HG03025 (cell line): ENCODE measurements at regions not wholly inside any gene's neighbourhood (a gene's known extent, or its start where the extent isn't known, plus 50 kb on each side); places are given as distances from the start of the nearest gene placed in this dataset.
A peak's percentile ranks its signal among the peaks of the same experiment; 100 is the strongest.
"Not testable (repeated sequence)": the region's sequence is repeated elsewhere in the genome, so short reads cannot be mapped to it uniquely, and the experiment has no call there.

Experiments
- ATAC-seq: cut with Tn5 transposase; IDR thresholded peaks from one replicate; pipeline ENCODE4 v1.9.1; 2021; ENCODE audit warnings: mild to moderate bottlenecking, moderate library complexity; ENCODE audit not compliant: unreplicated experiment, low FRiP score

DNA sequence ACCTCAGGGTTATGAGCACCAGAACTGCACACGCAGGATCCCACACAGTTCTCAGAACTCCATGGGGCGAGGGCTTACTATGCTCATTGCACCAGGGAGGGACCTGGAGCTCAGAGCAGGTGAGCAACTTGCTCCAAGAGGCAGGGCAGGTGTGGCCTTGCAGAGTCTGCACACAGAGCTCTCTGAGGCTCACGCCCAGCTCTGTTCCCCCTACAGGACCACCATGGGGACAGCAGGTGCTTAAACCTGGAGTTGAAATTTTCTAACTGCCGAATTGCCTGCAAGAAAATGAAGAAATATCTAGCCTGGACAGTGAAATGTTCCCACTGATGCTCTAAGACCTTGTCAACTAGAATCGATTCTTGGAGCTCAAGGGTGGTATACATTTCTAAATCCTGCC is 49.9 kb upstream of the MSMB start:
- not testable (repeated sequence) for ATAC-seq

DNA sequence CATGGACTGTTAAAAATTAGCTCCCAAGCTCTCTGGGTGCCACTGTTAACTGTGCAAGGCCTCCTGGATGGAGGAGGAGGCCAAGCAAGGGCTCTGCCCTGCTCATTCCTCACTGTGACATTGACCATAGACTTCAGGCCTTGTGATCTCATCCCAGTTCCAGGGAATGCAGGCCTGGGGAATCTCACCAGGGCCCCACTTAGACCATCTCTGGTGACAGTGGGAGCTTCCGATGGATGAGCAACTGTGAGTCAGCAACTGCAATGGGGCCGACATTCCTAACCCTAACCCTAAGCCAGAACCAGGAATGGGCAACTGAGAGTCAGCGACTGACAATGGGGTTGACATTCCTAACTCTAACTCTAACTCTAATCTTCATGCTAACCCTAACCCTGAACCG is 50.4 kb upstream of the MSMB start:
- ATAC-seq, result no peak

DNA sequence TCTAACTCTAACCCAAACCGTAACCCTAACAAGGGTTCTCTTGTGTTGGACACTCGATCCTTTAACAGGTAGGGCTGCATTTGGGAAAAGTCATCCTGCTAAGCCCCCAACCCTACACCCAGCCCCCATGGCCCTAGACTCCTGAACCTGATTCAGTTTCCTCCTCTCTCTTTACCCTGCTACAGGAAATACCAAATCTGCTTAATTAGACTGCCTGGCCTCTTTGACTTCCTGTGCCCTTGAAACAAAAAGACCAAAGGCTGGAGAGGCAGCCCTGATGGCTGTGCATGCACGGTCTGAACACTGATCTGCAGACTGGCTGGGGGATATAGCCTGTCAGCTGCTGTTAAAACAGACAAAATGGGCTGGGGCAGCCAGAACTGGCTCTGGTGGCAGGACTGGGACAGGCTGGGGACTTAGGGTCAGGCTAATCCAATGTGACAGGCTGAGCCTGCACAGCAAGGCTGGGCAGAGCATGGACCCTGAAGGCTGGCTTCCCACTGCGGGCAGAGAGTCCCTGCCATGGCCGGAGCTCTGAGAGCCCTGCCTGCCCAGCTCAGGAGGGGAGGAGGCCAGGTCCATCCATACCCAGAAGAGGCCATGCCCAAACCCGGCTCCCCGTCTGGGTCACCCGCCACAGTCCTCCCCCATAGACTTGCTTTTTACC is 51.0 kb upstream of the MSMB start:
- no peak for ATAC-seq

DNA sequence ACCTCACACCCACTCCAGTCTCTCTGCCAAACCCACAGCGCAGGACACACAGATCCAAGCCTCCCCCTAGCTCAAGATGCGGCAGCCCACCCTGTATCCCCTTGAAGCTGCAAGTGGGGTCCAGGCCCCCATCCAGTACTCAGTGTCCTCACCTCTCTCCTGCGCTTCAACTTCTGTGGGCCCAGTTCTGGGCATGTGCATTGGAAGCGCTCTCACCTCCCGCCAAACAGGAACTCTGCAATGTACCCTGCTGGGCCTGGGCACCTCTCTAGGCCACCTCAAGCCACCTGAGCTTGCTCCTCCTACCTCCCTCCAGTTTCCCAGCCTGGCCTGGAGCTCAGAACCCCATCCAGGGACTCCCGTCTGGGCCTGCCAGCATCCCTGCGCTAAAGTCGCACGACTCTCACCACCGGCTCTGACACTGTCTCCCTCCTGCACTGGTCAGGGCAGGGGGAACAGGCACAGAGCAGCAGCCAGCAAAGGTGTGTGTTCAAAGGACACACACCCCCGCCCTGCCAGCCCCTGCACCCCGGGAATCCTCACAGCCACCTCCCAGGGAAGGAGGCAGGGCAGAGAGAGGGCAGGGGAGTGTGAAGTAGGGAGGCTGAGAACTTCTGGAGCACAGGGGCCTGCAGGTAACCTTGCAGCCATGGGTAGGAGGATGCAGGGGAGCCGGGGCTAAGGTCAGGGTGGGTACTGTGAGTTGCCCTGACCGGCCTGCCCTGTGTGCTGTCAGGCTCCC is 51.7 kb upstream of the MSMB start:
- ATAC-seq, result no peak

DNA sequence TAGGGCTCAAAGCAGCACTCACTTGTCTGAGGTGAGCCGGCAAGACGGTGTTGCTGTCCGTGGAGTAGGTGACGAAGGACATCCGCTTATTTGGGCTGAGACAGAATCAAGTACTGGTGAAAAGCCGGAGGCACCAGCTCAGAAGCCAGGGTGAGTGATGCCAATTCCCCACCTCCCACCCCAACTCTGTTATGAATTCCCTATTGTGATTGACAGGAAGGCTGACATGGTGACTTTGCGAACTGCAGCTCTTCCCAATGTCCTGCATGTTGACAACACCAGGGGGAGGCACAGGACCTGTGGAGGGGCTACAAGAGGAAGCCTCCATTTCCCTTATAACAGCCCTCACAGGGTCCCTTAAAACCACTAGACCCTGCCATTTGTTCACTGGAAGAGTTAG is 52.3 kb upstream of the MSMB start:
- ATAC-seq, result no peak

DNA sequence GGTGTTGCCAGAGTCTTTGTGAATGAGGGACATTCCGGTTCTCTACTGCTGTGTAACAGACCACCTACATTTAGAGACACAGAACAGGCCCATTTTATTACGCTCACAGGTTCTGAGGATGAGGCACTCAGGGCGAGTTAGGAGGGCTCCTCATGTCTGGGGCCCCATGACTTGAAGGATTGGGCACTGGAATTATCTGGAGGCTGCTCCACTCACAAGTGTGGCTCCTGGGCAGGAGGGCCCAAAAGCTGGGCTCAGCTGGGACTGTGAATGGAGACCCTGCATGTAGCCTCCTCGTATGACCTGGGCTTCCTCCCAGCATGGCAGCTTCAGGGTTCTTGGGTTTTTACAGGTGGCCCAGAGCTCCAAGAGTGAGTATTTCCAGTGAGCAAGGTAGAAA is 52.9 kb upstream of the MSMB start:
- ATAC-seq, result not testable (repeated sequence)

DNA sequence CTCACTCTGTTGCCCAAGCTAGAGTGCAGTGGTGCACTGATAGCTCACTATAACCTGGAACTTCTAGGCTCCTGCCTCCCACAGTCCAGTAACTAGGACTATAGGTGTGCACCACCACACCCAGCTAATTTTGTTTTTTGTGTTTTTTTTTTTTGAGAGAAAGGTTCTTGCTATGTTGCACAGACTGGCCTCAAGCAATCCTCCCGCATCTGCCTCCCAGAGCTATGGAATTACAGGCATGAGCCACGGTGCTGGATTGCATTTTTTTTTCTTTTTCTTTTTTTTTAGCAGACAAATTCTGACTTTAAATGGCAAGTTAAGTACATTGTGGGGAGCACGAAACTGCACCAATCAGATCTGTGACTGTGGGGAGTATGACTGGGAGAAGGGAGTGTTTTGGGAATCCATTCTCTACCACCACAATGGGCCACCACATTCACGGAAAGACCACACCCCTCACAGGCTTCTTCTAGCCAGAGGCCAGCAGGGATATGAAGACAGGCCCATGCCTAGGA is 58.1 kb upstream of the MSMB start:
- ATAC-seq, result no peak

DNA sequence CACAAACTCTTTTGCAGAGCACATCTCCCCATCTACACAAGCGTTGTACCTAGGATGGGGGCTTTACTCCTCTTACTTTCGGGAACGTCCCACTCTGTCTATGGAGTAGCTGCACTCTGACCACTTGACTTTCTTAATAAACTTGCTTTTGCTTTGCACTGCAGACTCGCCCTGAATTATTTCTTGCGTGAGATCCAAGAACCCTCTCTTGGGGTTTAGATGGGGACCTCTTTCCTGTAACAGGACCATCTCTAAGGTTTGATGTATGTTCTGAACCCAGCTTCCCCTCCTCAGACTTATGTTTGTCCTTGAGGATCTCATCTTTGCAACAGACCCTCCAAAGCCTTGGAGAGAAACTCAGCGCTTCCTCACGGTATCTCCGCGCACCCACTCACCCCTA is 59.3 kb upstream of the MSMB start:
- ATAC-seq, result not testable (repeated sequence)

DNA sequence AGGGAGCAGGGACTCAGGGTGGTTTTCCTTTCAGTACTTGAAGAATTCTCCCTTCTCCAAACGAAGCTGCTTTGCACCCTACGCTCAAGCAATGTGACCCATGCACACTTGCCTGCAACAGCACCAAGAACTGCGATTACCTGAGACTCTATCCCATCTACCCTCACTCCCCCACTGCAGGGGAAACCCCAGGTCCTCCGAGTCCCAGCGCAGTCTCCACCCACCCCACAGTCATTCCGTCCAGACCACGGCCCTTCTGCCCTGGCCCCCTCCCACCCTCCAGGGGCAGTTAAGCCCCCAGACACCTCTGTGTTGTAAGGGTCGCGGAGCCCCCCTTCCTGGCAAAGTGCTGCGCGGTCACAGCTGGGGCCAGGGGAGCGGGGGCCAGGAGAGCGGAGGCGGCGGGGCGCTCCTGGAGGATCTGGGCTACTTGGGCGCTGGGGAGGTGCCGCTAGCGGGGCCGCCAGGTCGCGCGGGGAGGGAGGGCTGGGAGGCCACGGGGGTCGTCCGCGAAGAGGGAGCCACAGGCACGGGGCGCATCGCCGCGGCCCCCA is 59.9 kb upstream of the MSMB start:
- peak; percentile 10 for ATAC-seq

DNA sequence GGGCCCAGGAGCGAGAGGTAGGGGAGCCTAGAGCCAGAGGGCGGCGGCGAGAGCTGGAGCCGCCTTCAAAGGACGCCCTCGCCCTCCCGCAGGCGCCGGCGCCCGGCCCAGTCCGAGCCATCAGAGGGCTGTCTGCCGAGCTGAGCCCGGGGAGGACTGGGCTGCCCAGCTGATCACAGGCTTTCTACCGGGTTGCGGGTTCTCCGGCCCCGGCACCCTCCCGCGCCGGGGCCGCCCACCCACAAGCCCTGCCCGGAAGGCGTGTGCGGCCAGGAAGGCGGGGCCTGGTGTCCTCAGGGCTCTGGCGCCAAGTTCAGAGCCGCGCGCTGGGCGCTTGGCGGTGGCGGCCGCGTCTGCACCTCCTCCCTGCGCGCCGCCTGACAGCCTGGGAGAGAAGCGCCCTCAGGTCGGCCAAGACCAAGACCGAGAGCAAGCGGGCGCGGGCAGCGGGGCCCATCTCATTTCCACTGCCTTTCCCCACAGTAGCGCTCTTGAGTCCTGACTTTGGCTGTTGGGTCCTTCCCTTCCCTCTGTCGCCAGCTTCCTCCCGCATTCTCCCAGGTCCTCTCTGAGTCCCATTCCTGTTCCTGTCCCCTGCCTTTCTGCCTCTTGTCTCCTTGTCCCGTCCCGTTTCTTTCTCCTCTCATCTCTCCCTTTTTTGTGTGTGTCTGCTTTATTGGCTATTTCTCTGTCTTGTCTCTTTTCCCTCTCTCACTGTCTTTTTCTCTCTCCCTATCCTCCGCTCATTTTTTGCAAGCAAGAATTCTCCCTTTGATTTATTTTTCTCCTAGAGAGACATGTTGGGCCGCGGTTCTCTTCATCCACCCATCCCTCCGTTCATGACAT is 60.6 kb upstream of the MSMB start:
- ATAC-seq, result peak; percentile 64

DNA sequence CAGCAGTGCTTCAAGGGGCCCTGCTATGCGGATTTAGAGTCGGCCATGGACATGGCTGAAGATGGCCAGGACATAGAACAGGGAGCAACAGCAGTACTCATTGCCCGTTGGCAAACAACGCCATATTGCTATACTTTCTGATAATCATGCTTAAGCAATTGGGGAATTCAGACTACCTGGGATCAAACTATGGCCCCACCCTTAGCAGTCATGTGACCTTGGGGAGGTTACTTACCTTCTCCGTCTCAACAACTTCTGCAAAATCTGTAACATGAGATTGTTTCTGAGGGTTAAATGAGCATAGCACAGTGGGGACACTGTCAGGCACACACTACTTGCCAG is 62.1 kb upstream of the MSMB start:
- ATAC-seq, result not testable (repeated sequence)

DNA sequence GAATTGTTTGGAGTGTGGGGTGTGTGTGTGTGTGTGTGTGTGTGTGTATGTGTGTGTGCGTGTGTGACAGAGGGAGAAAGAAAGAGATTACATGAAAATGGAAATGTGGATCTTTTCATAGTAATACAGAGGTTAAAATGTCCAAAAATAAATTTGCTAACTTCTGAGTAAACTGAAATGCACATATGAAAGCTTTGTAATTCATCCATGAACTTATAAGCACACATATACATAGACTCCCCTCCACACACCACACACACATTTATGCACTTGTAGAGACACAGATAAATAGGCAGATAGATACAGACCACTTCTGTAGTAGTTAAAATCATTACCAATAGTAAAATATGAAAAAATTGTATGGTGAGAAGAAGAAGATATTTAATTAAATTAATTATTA is 108.2 kb upstream of the MSMB start:
- ATAC-seq, result not testable (repeated sequence)

DNA sequence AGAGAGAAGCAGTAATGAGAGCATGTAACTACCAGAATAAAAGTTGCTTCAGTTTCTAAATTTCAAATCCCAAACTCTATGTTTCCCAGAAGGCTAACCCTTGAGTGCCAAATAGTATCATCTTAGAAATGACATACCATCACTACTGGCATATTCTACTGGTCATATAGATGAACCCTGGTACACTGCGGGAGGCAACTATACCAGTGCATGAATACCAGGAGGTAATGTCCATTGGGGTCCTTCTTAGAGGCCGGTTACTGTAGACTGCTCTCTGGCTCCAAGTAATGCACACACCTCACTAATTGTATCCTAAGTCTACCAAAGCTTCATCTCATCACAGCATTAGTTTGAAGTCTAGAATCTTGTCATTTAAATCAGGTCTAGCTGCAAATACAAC is 108.6 kb upstream of the MSMB start:
- ATAC-seq, result not testable (repeated sequence)

DNA sequence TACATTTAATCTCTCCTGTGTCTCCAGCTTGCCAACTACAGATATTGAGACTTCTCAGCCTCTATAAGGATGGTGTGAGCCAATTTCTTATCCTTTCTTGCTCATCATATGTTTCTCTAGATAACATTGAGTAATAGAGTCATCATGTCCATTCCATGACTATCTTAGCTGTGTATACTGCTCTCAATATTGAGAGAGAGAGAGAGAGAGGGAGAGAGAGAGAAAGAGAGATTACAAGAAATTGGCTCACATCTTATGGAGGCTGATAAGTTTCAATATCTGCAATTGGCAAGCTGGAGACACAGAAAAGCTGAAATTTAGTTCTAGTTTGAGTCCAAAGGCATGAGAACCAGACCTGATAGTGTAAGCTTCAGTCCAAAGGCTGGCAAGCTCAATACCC is 110.8 kb upstream of the MSMB start:
- ATAC-seq, result not testable (repeated sequence)

DNA sequence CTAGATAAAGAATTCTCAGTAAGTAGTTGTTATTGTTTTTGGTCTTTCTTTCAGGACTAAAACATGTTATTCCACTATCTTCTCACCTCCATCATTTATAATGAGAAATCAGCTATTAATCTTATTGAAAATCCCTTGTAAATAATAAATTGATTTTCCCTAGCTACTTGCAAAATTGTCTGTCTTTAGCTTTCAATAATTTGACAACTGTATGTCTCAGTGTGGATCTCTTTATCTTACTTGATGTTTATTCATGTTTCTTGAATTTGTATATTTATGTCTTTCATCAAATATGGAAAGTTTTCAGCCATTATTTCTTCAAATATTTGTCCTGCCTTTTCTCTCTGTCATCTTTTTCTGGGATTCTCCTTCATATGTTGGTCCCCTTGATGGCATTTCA is 117.1 kb upstream of the ANTXRL start:
- no peak for ATAC-seq

DNA sequence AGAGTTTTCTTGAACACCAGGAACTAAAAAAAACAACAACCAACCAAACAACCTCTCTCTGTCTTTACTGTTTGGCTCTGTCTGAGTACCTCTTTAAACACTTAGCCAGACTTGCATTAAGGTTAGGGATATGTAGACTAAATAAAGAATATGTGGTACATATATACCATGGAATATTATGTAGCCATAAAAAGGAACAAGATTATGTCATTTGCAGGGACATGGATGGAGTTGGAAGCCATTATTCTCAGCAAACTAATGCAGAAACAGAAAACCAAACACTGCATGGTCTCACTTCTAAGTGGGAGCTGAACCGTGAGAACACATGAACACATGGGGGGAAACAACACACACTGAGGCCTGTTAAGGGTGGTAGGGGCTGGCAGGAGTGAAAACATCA is 116.0 kb upstream of the ANTXRL start:
- no peak for ATAC-seq

DNA sequence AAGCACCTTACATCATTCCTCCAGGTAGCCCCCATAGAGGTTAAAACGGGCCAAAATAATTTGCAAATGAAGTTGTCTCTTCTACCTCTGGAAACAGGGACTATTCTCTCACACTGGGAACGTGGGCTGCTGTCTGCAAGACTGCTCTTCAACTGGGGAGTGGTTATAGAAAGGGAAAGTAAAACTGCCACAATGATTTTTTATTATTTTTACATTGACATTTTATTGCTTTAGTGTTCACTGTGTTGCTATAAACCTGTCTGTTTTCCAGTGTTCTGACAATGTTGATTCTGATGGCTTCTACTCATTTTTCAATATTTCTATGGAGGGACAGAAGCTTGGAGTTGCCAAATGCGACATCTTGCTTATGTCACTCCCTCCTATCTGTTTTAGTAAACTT is 115.1 kb upstream of the ANTXRL start:
- no peak for ATAC-seq

DNA sequence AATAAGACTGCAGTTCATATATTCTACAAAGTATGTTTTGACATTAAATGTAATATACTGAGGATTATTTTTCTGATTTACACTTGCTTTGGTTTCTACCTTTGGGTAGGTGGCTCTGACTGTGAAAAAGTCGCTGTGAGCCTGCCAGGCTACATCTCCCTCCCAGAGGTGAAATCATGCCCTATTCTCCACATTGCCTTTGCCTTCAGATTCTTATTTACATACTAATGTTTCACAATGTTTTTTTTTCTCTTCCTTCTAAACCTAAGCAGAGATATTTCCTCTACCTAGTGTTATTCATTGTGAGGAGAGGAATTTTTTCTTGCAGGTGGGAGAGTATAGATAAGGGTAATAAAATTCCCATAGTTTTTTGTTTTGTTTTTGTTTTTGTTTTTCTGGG is 111.5 kb upstream of the ANTXRL start:
- no peak for ATAC-seq

DNA sequence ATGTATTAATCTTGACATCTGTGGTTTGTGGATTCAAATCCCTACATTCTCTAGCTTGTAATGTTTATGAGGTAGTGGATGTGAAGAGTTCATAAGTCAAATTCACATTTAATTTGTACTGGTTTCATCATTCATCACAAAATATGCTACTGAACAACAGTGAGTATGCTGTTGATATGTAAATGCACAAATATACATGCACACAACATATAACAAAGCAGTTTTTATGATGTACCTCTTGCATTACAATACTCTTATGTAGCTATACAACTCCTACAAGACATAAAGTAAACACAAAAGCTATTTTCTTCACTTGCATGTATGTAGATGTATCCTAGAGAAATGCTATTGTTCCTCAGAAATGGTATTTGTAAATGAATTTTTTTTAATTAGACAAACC is 111.0 kb upstream of the ANTXRL start:
- no peak for ATAC-seq

DNA sequence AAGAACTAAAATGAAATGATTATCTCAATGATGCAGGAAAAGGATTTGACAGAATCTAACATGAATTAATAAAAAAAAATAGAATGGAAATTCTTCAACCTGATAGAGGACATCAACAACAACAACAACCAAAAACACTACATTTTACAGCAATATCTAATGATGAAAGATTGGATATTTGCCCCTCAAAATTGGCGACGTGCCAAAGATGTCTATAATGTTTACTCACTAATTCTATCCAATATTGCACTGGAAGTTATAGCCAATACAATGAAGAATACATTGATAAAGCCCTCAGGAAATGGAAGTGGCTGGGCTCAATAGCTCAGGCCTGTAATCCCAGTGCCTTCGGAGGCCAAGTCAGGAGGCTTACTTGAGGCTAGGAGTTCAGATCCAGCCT is 99.4 kb upstream of the ANTXRL start:
- not testable (repeated sequence) for ATAC-seq

DNA sequence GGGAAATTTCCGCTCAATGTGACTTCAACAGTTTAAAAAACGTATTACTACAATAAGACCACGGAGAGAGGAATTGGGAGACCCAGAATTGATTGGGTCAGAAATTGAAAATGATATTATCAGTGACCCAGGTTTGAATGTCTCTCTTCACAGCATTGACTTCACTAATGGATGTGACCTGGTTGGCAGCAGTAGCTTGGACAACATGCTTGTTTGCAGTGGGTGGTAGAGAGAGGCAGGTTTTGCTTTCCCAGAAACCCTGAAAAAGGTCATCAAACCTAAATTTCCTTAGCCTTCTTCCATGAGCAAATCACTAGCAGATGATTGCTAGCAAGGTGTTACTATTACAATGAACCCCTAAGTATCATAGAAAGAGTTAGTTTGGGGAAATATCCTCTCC is 89.7 kb upstream of the ANTXRL start:
- ATAC-seq, result no peak
